IMR-90 (cell line): ENCODE measurements at regions not wholly inside any gene's neighbourhood (a gene's known extent, or its start where the extent isn't known, plus 50 kb on each side); places are given as distances from the start of the nearest gene placed in this dataset.

ENCODE experiments used
- ATAC-seq: fragments of 200-7000 bp; cut with Tn5 transposase; 2 replicates; pipeline ENCODE4 v1.9.1; 2020; ENCODE audit warnings: low read depth, mild to moderate bottlenecking, moderate library complexity
- BruUV-seq: library from RNA; stranded (reverse); fragments of 400-500 nt; replicated peaks from 2 replicates; lab custom pipeline; 2021; lab: Mats Ljungman, UMichigan
- CTCF ChIA-PET: fragments of 300-600 bp; formaldehyde crosslinking; extraction: SDS; loops from one replicate; lab custom pipeline; 2021; ENCODE audit warnings: antibody characterized with exemption; lab: Yijun Ruan, JAX
- POLR2A ChIA-PET: fragments of 300-600 bp; sonication (Branson Sonifier 250); formaldehyde crosslinking; loops from one replicate; lab custom pipeline; 2022; ENCODE audit warnings: antibody characterized with exemption; ENCODE audit not compliant: unreplicated experiment; lab: Charles Lee
- DNase-seq: peaks from one replicate; pipeline ENCODE4 v3.0.0; 2013
- H2AFZ ChIP-seq: replicated peaks from 2 replicates; pipeline ENCODE3; 2013; ENCODE audit warnings: low read length, mild to moderate bottlenecking; ENCODE audit not compliant: poor library complexity
- H2AK5ac ChIP-seq: 2 replicates; pipeline ENCODE4 v1.6.1; 2013; ENCODE audit warnings: low read depth, low read length, inconsistent platforms
- H2AK9ac ChIP-seq: replicated peaks from 2 replicates; pipeline ENCODE3; 2013; ENCODE audit warnings: mild to moderate bottlenecking, low read depth, low read length, moderate library complexity; ENCODE audit not compliant: poor library complexity
- H2BK120ac ChIP-seq: 2 replicates; pipeline ENCODE4 v1.6.1; 2013; ENCODE audit warnings: low read depth, low read length, inconsistent platforms
- H2BK15ac ChIP-seq: 3 replicates; pipeline ENCODE4 v1.6.1; 2013; ENCODE audit warnings: low read depth, low read length, inconsistent platforms
- H2BK20ac ChIP-seq: 2 replicates; pipeline ENCODE4 v1.6.1; 2013; ENCODE audit warnings: low read depth, mild to moderate bottlenecking, inconsistent platforms, low read length, moderate library complexity
- H2BK5ac ChIP-seq: 2 replicates; pipeline ENCODE4 v1.6.1; 2013; ENCODE audit warnings: mild to moderate bottlenecking, low read depth, low read length, inconsistent platforms; ENCODE audit not compliant: poor library complexity, severe bottlenecking
- H3K14ac ChIP-seq: replicated peaks from 2 replicates; pipeline ENCODE4 v1.6.1; 2013; ENCODE audit warnings: low read depth, low read length, inconsistent platforms
- H3K18ac ChIP-seq: 2 replicates; pipeline ENCODE4 v1.6.1; 2013; ENCODE audit warnings: low read depth, low read length, control low read depth
- H3K23ac ChIP-seq: 2 replicates; pipeline ENCODE4 v1.6.1; 2013; ENCODE audit warnings: low read depth, low read length, inconsistent platforms
- H3K27ac ChIP-seq: 2 replicates; pipeline ENCODE4 v1.5.1; 2013; ENCODE audit warnings: mild to moderate bottlenecking, control low read depth, low read length; ENCODE audit not compliant: insufficient read depth
- H3K27me3 ChIP-seq: 2 replicates; pipeline ENCODE4 v1.6.1; 2013; ENCODE audit warnings: low read length; ENCODE audit not compliant: control insufficient read depth, insufficient read depth
- H3K36me3 ChIP-seq: 2 replicates; pipeline ENCODE4 v1.6.1; 2013; ENCODE audit warnings: low read length, mixed read lengths; ENCODE audit not compliant: control insufficient read depth, insufficient read depth
- H3K4ac ChIP-seq: 2 replicates; pipeline ENCODE4 v1.6.1; 2013; ENCODE audit warnings: low read depth, low read length, inconsistent platforms
- H3K4me1 ChIP-seq: 2 replicates; pipeline ENCODE4 v1.6.1; 2013; ENCODE audit warnings: low read length, mixed read lengths; ENCODE audit not compliant: control insufficient read depth, insufficient read depth
- H3K4me2 ChIP-seq: 2 replicates; pipeline ENCODE4 v1.6.1; 2013; ENCODE audit warnings: low read depth, mild to moderate bottlenecking, control low read depth, low read length, moderate library complexity
- H3K4me3 ChIP-seq: 2 replicates; pipeline ENCODE4 v1.5.1; 2013; ENCODE audit warnings: low read depth, mild to moderate bottlenecking, control low read depth, low read length, moderate library complexity; ENCODE audit not compliant: insufficient read depth
- H3K56ac ChIP-seq: 2 replicates; pipeline ENCODE4 v1.6.1; 2013; ENCODE audit warnings: low read length, inconsistent platforms; ENCODE audit not compliant: insufficient read depth; ENCODE audit errors: extremely low read depth
- H3K79me1 ChIP-seq, 2 experiments: 2 replicates each; pipeline ENCODE4 v1.6.1; 2013; ENCODE audit warnings: low read length in 2 of 2, inconsistent platforms in 1 of 2, low read depth in 1 of 2
- H3K9ac ChIP-seq: 2 replicates; pipeline ENCODE4 v1.6.1; 2013; ENCODE audit warnings: low read depth, low read length, control low read depth
- H3K9me1 ChIP-seq: 2 replicates; pipeline ENCODE4 v1.6.1; 2013; ENCODE audit warnings: low read length, inconsistent platforms; ENCODE audit not compliant: insufficient read depth
- H3K9me3 ChIP-seq: 2 replicates; pipeline ENCODE4 v1.6.1; 2013; ENCODE audit warnings: low read length; ENCODE audit not compliant: control insufficient read depth, insufficient read depth
- H4K20me1 ChIP-seq: 2 replicates; pipeline ENCODE4 v1.6.1; 2013; ENCODE audit warnings: low read length, inconsistent platforms; ENCODE audit not compliant: insufficient read depth
- H4K5ac ChIP-seq: 2 replicates; pipeline ENCODE4 v1.6.1; 2013; ENCODE audit warnings: mild to moderate bottlenecking, low read depth, low read length, control low read depth
- H4K8ac ChIP-seq, 2 experiments: 2 replicates each; pipeline ENCODE4 v1.6.1; 2013; ENCODE audit warnings: low read depth in 2 of 2, low read length in 2 of 2, control low read depth in 1 of 2, inconsistent platforms in 1 of 2
- H4K91ac ChIP-seq: 2 replicates; pipeline ENCODE4 v1.6.1; 2013; ENCODE audit warnings: low read depth, low read length, inconsistent platforms; ENCODE audit not compliant: insufficient read depth
- BHLHE40 ChIP-seq: fragments of 150-350 bp; IDR thresholded peaks from 2 replicates; pipeline ENCODE4 v1.6.1; 2016; ENCODE audit warnings: mild to moderate bottlenecking, low read depth, low read length
- CHD1 ChIP-seq: IDR thresholded peaks from 2 replicates; pipeline ENCODE4 v1.6.1; 2012; ENCODE audit warnings: low read depth, low read length, improper control_type of control experiment
- FOS ChIP-seq: fragments of 150-350 bp; IDR thresholded peaks from 2 replicates; pipeline ENCODE4 v1.6.1; 2016; ENCODE audit warnings: low read depth, low read length
- MAFK ChIP-seq: IDR thresholded peaks from 2 replicates; pipeline ENCODE4 v1.6.1; 2012; ENCODE audit warnings: low read depth, low read length, improper control_type of control experiment
- MXI1 ChIP-seq: IDR thresholded peaks from 2 replicates; pipeline ENCODE4 v1.6.1; 2012; ENCODE audit warnings: low read depth, mild to moderate bottlenecking, low read length, moderate library complexity, borderline replicate concordance
- NFE2L2 ChIP-seq: fragments of 150-350 bp; IDR thresholded peaks from 2 replicates; pipeline ENCODE4 v1.6.1; 2016; ENCODE audit warnings: low read depth, mild to moderate bottlenecking, low read length
- POLR2A ChIP-seq: IDR thresholded peaks from 2 replicates; pipeline ENCODE4 v1.6.1; 2012; ENCODE audit warnings: mild to moderate bottlenecking, low read depth, low read length
- RCOR1 ChIP-seq: IDR thresholded peaks from 2 replicates; pipeline ENCODE4 v1.6.1; 2012; ENCODE audit warnings: mild to moderate bottlenecking, low read length, improper control_type of control experiment; ENCODE audit not compliant: insufficient replicate concordance
- SMC3 ChIP-seq: fragments of 150-350 bp; IDR thresholded peaks from 2 replicates; pipeline ENCODE4 v1.6.1; 2016; ENCODE audit warnings: low read depth, mild to moderate bottlenecking, antibody characterized with exemption, low read length, moderate library complexity
- WGBS, 2 experiments: methylation state at CpG; one replicate each; pipeline versions ENCODE4 v1.1.5 to v1.1.7; 2013; ENCODE audit warnings: missing lambda C conversion rate in 2 of 2; ENCODE audit not compliant: insufficient read length in 1 of 2; ENCODE audit errors: extremely low coverage in 2 of 2; 5-methylcytosine and 5-hydroxymethylcytosine counted together
- dilution Hi-C: fragments of 300-500 bp; cut with HindIII; formaldehyde crosslinking; loops from one replicate; pipeline ENCODE4 v1.14.3; 2018; ENCODE audit warnings: low sequenced_read_pairs; ENCODE audit not compliant: unreplicated experiment
- in situ Hi-C: fragments of 300-500 bp; cut with MboI; formaldehyde crosslinking; loops from 3 replicates; pipeline ENCODE4 v1.14.3; 2019; ENCODE audit warnings: low sequenced_read_pairs, inconsistent platforms, mixed read lengths
- intact Hi-C: fragments of 100-400 bp; cut with micrococcal nuclease; formaldehyde crosslinking; loops from 2 replicates; pipeline ENCODE4 v1.10.0; 2022

- H3K23ac ChIP-seq, result no peak overlapping the region
- intact Hi-C loops, result loop anchor here (5.0 kb wide), 1 partner anchor 605 kb away; no protein-coding TSS in a partner anchor
- POLR2A ChIA-PET, result no interaction called here
- H3K4me1 ChIP-seq, result no peaks in the 10 kb centered on the region
- peaks cover 11% of the 10 kb centered on the region; the same call in 1 of the 2 replicates for H3K9me3 ChIP-seq
- H3K14ac ChIP-seq, result no peak overlapping the region
- no peaks in the 10 kb centered on the region for H4K20me1 ChIP-seq
- no peak overlapping the region for H3K9ac ChIP-seq
- 0% methylated on average over 1 of the region's 4 CpGs; no CpG with 5 or more reads in 1 of the 2 experiments for WGBS, 2 experiments
- H3K4ac ChIP-seq, result no peak overlapping the region
- no peak overlapping the region for H2AK9ac ChIP-seq
- H4K91ac ChIP-seq, result no peak overlapping the region
- no peak overlapping the region for H3K27ac ChIP-seq
- H3K56ac ChIP-seq, result no peak overlapping the region
- H3K4me2 ChIP-seq, result no peak overlapping the region
- no peak overlapping the region for H3K18ac ChIP-seq
- H4K8ac ChIP-seq, result no peak overlapping the region
- no peak overlapping the region for H2BK120ac ChIP-seq
- H2BK20ac ChIP-seq, result no peak overlapping the region
- no peak overlapping the region for H4K5ac ChIP-seq
- no peak overlapping the region for H2BK5ac ChIP-seq
- H3K27me3 ChIP-seq, result no peaks in the 10 kb centered on the region
- no peak overlapping the region for H2AK5ac ChIP-seq
- no peak overlapping the region for H2AFZ ChIP-seq
- no peak for TF ChIP-seq BHLHE40
- TF ChIP-seq FOS, result no peak
- TF ChIP-seq MAFK, result no peak
- no peak for TF ChIP-seq POLR2A
- no peak for TF ChIP-seq RCOR1
- no peak for TF ChIP-seq SMC3
- TF ChIP-seq MXI1, result no peak
- no peak for TF ChIP-seq NFE2L2
- TF ChIP-seq CHD1, result no peak
- dilution Hi-C loops, result no loop called here
- DNase-seq (no peak), ATAC-seq (no peak)
- no peaks in the 10 kb centered on the region for H3K36me3 ChIP-seq
- no peaks in the 10 kb centered on the region for H3K79me1 ChIP-seq
- CTCF ChIA-PET, result no interaction called here
- H2BK15ac ChIP-seq, result no peak overlapping the region
- in situ Hi-C loops, result no loop called here
- BruUV-seq, result no TSS peak
- H3K9me1 ChIP-seq, result no peaks in the 10 kb centered on the region
- no peak overlapping the region for H3K4me3 ChIP-seq
These were observed 1329.5 kb upstream of the WWC1 start for GRCh38 chr5:166961913-166962312.
